ENCODE measurements at regions not wholly inside any gene's neighbourhood (a gene's known extent, or its start where the extent isn't known, plus 50 kb on each side); places are given as distances from the start of the nearest gene placed in this dataset.
A peak's percentile ranks its signal among the peaks of the same experiment; 100 is the strongest.

DNA sequence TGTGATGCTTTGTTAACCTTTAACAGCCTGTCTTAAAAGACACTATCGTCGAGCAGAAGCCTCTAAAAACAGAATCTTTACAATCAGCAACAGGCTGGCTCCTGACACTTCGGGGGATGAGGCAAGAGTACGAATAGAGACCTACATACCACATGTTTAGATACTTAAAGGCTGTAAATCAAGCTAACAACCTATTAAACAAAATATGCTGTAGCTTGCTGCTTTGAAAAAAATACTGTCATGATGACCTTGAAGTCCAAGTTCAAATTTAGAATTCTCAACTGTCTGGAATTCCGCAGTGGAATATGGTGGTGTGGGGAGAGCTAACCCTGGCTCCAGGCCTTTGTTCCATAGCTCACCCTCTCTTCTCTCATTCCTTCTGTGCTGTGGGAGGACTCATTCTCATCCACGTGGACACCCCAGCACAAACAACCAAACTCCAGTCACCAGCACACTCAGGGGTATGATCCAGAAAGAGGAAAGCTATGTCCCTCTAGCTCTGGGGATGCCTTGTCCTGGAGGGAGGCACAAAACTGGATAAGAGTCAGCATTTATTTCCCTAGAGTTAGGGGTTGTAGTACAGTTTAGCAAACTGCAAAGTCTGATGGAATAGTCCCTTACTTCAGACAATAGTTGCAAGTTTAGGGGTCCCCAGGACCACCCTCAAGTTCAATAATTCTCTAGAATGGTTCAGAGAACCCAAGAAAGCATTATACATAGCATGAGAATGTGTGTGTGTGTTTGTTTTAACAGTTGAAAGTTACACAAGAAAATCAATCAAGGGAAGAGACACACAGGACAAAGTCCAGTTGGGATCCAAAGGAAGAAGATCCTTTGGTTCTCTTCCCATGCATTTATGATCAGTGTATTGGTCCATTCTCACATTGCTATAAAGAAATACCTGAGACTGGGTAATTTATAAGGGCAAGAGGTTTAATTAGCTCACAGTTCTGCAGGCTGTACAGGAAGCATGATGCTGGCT lies 196.1 kb upstream of the SVIL start (continued):
- TF ChIP-seq, protein P1, sequence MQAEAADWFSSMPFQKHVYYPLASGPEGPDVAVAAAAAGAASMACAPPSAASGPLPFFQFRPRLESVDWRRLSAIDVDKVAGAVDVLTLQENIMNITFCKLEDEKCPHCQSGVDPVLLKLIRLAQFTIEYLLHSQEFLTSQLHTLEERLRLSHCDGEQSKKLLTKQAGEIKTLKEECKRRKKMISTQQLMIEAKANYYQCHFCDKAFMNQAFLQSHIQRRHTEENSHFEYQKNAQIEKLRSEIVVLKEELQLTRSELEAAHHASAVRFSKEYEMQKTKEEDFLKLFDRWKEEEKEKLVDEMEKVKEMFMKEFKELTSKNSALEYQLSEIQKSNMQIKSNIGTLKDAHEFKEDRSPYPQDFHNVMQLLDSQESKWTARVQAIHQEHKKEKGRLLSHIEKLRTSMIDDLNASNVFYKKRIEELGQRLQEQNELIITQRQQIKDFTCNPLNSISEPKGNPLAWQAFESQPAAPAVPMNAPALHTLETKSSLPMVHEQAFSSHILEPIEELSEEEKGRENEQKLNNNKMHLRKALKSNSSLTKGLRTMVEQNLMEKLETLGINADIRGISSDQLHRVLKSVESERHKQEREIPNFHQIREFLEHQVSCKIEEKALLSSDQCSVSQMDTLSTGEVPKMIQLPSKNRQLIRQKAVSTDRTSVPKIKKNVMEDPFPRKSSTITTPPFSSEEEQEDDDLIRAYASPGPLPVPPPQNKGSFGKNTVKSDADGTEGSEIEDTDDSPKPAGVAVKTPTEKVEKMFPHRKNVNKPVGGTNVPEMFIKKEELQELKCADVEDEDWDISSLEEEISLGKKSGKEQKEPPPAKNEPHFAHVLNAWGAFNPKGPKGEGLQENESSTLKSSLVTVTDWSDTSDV (CRISPR knock-in tag; IDR thresholded peaks at IDR 0.05): no peak
- TF ChIP-seq, protein P2, sequence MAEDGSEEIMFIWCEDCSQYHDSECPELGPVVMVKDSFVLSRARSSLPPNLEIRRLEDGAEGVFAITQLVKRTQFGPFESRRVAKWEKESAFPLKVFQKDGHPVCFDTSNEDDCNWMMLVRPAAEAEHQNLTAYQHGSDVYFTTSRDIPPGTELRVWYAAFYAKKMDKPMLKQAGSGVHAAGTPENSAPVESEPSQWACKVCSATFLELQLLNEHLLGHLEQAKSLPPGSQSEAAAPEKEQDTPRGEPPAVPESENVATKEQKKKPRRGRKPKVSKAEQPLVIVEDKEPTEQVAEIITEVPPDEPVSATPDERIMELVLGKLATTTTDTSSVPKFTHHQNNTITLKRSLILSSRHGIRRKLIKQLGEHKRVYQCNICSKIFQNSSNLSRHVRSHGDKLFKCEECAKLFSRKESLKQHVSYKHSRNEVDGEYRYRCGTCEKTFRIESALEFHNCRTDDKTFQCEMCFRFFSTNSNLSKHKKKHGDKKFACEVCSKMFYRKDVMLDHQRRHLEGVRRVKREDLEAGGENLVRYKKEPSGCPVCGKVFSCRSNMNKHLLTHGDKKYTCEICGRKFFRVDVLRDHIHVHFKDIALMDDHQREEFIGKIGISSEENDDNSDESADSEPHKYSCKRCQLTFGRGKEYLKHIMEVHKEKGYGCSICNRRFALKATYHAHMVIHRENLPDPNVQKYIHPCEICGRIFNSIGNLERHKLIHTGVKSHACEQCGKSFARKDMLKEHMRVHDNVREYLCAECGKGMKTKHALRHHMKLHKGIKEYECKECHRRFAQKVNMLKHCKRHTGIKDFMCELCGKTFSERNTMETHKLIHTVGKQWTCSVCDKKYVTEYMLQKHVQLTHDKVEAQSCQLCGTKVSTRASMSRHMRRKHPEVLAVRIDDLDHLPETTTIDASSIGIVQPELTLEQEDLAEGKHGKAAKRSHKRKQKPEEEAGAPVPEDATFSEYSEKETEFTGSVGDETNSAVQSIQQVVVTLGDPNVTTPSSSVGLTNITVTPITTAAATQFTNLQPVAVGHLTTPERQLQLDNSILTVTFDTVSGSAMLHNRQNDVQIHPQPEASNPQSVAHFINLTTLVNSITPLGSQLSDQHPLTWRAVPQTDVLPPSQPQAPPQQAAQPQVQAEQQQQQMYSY (CRISPR knock-in tag; IDR thresholded peaks at IDR 0.05): no peak
- TF ChIP-seq ZMYM3 (CRISPR knock-in tag; IDR thresholded peaks at IDR 0.05): no peak
- TF ChIP-seq, protein P3, sequence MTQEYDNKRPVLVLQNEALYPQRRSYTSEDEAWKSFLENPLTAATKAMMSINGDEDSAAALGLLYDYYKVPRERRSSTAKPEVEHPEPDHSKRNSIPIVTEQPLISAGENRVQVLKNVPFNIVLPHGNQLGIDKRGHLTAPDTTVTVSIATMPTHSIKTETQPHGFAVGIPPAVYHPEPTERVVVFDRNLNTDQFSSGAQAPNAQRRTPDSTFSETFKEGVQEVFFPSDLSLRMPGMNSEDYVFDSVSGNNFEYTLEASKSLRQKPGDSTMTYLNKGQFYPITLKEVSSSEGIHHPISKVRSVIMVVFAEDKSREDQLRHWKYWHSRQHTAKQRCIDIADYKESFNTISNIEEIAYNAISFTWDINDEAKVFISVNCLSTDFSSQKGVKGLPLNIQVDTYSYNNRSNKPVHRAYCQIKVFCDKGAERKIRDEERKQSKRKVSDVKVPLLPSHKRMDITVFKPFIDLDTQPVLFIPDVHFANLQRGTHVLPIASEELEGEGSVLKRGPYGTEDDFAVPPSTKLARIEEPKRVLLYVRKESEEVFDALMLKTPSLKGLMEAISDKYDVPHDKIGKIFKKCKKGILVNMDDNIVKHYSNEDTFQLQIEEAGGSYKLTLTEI (CRISPR knock-in tag; conservative IDR thresholded peaks at IDR 0.05): no peak
- no peak for TF ChIP-seq ZBTB3 (CRISPR knock-in tag; IDR thresholded peaks at IDR 0.05; ENCODE audit: borderline replicate concordance, low read depth)
- no peak for TF ChIP-seq TEAD2 (CRISPR knock-in tag; IDR thresholded peaks at IDR 0.05)
- TF ChIP-seq, protein P4, sequence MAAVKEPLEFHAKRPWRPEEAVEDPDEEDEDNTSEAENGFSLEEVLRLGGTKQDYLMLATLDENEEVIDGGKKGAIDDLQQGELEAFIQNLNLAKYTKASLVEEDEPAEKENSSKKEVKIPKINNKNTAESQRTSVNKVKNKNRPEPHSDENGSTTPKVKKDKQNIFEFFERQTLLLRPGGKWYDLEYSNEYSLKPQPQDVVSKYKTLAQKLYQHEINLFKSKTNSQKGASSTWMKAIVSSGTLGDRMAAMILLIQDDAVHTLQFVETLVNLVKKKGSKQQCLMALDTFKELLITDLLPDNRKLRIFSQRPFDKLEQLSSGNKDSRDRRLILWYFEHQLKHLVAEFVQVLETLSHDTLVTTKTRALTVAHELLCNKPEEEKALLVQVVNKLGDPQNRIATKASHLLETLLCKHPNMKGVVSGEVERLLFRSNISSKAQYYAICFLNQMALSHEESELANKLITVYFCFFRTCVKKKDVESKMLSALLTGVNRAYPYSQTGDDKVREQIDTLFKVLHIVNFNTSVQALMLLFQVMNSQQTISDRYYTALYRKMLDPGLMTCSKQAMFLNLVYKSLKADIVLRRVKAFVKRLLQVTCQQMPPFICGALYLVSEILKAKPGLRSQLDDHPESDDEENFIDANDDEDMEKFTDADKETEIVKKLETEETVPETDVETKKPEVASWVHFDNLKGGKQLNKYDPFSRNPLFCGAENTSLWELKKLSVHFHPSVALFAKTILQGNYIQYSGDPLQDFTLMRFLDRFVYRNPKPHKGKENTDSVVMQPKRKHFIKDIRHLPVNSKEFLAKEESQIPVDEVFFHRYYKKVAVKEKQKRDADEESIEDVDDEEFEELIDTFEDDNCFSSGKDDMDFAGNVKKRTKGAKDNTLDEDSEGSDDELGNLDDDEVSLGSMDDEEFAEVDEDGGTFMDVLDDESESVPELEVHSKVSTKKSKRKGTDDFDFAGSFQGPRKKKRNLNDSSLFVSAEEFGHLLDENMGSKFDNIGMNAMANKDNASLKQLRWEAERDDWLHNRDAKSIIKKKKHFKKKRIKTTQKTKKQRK (IDR thresholded peaks at IDR 0.05; ENCODE audit: low read length): no peak
- TF ChIP-seq, protein P5, sequence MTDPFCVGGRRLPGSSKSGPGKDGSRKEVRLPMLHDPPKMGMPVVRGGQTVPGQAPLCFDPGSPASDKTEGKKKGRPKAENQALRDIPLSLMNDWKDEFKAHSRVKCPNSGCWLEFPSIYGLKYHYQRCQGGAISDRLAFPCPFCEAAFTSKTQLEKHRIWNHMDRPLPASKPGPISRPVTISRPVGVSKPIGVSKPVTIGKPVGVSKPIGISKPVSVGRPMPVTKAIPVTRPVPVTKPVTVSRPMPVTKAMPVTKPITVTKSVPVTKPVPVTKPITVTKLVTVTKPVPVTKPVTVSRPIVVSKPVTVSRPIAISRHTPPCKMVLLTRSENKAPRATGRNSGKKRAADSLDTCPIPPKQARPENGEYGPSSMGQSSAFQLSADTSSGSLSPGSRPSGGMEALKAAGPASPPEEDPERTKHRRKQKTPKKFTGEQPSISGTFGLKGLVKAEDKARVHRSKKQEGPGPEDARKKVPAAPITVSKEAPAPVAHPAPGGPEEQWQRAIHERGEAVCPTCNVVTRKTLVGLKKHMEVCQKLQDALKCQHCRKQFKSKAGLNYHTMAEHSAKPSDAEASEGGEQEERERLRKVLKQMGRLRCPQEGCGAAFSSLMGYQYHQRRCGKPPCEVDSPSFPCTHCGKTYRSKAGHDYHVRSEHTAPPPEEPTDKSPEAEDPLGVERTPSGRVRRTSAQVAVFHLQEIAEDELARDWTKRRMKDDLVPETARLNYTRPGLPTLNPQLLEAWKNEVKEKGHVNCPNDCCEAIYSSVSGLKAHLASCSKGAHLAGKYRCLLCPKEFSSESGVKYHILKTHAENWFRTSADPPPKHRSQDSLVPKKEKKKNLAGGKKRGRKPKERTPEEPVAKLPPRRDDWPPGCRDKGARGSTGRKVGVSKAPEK (CRISPR knock-in tag; IDR thresholded peaks at IDR 0.05; ENCODE audit: borderline replicate concordance): no peak
- 0 out of 2 replicates have a peak, but pooled peaks have one; percentile 39 for TF ChIP-seq KAT2B (IDR thresholded peaks at IDR 0.05; ENCODE audit: borderline replicate concordance, low read depth, low read length)
- TF ChIP-seq MAF1 (CRISPR knock-in tag; IDR thresholded peaks at IDR 0.05; ENCODE audit: borderline replicate concordance): no peak
- TF ChIP-seq U2AF2 (IDR thresholded peaks at IDR 0.05; ENCODE audit: low read depth, low read length): no peak
- TF ChIP-seq MAFG (CRISPR knock-in tag; IDR thresholded peaks at IDR 0.05): no peak
